ENCODE measurements at regions not wholly inside any gene's neighbourhood (a gene's known extent, or its start where the extent isn't known, plus 50 kb on each side); places are given as distances from the start of the nearest gene placed in this dataset.

GRCh38 chr3:72496051-72496670 lies 352.1 kb downstream of the SHQ1 start:
- in situ Hi-C loops (cut with MboI; ENCODE audit: low sequenced_read_pairs), result no loop called here

- in situ Hi-C loops (cut with MboI; ENCODE audit: low sequenced_read_pairs), result no loop called here
These were observed 353.6 kb downstream of the SHQ1 start for GRCh38 chr3:72494626-72495025.

DNA sequence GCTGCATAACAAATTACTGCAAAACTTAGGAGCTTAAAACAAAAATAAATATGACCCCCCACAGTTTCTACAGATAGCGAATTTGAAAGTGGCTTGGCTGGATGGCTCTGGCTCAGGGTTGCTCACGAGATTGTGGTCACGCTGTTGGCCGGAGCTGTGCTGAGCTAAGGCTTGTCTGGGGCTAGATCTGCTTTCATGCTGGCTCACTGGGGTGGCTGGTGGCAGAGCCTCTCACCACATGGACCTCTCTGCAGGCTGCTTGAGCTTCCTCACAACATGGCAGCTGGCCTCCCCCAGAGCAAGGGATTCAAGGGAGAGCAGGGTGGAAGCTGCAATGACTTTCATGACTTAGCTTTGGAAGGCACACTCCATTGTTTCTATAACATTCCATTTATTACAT lies 354.1 kb downstream of the SHQ1 start:
- in situ Hi-C loops (cut with MboI; ENCODE audit: low sequenced_read_pairs), result no loop called here

- in situ Hi-C loops (cut with MboI; ENCODE audit: low sequenced_read_pairs), result no loop called here
These were observed 356.0 kb downstream of the SHQ1 start for GRCh38 chr3:72492240-72492639.

DNA sequence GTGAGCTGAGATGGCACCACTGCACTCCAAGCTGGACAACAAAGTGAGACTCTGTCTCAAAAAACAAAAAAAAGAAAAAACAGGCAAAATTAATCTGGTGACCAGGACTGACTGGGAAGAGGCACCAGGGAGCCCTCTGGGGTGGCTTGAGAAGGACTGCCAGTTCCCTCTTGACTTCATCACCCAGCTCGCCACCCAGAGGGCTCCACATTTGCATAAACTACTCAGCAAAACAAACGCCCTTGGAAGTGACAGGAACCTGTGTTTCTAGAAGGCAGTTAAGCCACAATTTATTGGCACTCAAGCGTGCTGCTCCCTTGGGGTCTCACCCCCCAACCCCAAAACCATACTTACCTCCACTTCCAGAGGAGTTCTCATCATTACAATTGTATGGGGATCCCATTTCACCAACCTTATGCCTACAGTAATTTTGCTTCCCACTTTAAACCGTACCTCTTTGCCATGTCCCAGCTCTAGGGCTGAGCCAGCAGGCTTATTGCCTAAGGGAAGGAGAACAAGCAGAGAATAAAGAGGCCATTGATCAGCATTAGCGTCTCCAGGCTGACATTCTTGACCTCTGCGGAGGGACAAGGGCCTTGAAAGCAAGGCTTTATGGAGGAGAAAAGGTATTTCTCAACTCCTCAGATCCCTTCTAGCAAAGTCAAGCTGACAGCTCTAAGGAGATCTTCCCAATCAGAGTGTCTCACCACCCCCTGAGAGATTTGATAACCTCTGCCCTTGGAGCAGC lies 357.4 kb downstream of the SHQ1 start:
- in situ Hi-C loops (cut with MboI; ENCODE audit: low sequenced_read_pairs), result no loop called here

DNA sequence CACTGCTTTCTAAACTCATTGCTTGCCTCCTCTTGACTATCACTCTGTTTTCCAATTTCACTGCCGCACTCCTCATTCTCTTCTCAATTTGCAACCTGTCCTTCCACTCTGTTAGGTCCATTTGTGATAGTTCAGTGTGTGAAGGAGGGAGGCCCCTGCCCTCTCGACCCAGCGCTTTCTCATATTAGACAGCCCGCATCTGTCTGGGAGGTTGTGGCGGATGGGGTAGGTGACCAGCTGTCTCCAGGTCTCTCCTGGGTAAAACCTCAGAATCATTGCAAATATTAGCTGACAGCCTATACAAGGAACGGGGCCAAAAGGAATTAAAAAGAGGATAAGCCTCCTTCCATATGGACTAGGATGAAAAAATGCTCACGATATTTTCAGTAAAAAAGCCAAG lies 358.3 kb downstream of the SHQ1 start:
- in situ Hi-C loops (cut with MboI; ENCODE audit: low sequenced_read_pairs), result no loop called here

DNA sequence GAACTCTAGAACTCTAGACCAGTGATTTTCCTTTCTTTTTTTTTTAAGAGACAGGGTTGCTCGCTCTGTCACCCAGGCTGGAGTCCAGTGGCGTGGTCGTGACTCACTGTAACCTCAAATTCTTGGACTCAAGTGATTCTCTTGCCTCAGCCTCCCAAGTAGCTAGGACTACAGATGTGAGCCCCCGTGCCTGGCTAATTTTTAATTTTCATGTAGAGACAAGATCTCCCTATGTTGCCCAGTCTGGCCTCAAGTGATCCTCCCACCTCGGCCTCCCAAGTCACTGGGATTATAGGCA lies 359.6 kb downstream of the SHQ1 start:
- in situ Hi-C loops (cut with MboI; ENCODE audit: low sequenced_read_pairs), result no loop called here

DNA sequence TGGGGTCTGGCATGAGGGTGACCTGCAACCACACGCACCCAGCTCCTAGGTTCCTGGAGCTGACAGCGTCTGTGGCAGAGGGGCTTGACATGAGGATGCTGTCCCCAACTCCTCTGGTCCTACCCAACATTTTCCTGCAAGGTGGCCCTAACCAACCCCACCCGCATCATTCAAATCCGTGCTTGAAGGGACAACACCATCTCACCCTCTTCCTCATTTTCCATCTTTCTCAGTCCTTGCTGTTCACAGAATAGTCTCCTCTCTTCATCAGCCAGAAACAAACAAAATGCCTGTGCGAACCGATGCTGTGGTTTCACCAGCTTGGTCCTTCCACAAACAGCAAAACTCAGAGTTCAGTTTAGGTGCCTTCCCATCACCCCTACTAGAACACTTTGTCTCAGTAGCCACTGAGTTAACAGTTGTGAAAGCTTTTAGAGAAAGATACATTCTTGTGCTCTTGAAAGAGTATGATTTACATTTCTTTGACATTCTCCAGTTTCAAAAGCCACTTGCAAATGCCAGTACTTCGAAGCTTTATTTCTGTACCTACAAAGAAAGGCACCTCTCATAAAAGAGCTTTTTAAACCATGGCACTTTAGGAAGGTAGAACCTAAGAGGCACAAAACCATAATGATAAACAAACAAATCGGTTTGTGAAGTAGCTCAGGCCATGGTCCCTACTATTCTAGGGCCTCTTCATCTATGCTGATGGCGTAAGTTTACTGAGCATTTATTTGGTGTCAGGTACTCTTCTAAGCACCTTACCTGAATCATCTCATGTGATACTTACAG lies 360.1 kb downstream of the SHQ1 start:
- in situ Hi-C loops (cut with MboI; ENCODE audit: low sequenced_read_pairs), result no loop called here

DNA sequence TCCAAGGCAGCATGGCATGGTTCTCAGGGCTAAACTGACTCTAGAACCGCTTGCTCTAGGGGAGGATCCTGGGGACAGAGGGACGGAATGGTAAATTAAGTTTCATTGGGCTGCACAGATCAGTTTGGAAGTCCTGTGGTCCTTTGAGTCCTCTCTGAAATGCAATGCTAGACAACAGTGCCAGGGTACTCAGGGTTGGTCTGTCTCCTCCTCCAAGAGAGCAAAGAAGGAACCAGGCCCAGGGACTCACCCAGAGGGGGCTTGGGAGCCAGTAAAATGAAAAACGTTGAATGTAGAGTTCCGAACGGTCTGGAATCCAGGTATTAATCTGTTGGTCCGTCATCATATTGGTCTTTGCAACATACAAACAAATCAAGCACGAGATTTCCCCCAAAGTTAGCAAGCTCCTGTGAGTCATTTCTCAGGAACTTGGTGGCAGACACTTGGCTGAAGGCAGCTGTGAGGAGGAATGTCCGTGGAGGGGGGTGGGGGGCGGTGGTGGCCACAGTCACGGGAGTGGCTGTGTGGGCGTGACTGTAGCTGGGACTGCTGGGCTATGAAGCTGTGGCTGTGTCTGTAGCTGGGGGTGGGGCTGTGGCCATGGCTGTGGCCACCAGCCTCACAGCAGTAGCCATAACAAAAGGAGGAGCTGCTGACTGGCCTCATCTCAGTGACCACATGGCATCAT lies 361.0 kb downstream of the SHQ1 start:
- in situ Hi-C loops (cut with MboI; ENCODE audit: low sequenced_read_pairs), result no loop called here

DNA sequence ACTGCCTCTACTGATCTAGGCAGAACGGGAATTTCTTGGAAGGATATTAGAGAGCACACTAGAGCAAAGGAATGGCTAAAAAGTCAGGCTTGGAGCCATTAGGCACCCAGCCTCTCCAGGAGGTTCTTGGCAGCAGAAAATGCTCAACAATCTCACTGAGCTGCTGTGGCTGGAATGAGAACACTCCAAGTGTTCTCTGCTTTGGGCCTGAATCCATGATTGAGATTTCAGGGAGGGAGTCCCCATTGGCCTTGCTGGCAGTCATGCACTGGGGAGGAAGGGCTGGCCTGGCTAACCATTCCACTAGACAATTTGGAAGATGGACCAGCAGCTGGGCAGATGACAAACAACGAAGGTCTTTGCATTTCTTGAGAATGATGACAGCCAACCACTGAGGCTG lies 362.6 kb downstream of the SHQ1 start:
- in situ Hi-C loops (cut with MboI; ENCODE audit: low sequenced_read_pairs), result no loop called here

- in situ Hi-C loops (cut with MboI; ENCODE audit: low sequenced_read_pairs), result no loop called here
These were observed 364.6 kb downstream of the SHQ1 start for GRCh38 chr3:72483554-72484104.

DNA sequence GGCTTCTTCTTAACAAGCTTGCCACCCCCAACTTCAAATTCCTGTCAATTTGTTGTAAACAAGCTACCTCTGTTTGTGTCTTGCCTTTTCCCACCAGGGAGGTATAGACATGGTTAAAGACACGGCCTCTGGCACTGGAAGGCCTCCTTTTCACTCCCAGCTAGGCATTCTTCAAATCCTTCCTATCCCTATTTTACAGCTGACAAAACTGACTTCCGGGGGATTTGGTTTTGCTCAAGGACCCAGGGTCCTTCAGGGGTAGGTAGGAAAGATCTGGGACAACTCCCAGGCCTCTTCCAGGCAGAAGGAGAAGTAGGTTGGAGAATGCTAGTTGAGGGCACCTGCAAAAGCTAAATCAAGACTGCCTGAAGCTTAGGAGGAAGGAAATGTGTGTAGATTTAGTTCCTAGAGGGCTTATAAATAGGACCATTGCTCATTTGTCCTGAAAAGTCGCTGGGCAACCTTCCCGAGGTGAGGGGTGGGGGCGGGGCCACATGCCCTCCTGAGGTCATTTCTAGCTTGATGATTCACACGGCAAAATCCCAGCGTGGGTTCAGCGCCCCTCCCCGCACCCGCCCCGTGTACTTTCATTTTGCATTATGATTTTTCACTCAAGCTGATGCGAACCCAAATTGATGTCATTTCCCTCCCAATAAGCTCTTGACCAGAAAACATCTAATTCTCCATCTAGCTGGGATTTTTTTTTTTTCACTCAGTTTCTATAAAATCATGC lies 365.5 kb downstream of the SHQ1 start:
- in situ Hi-C loops (cut with MboI; ENCODE audit: low sequenced_read_pairs), result no loop called here

GRCh38 chr3:72481542-72481941 lies 366.7 kb downstream of the SHQ1 start:
- in situ Hi-C loops (cut with MboI; ENCODE audit: low sequenced_read_pairs), result no loop called here

DNA sequence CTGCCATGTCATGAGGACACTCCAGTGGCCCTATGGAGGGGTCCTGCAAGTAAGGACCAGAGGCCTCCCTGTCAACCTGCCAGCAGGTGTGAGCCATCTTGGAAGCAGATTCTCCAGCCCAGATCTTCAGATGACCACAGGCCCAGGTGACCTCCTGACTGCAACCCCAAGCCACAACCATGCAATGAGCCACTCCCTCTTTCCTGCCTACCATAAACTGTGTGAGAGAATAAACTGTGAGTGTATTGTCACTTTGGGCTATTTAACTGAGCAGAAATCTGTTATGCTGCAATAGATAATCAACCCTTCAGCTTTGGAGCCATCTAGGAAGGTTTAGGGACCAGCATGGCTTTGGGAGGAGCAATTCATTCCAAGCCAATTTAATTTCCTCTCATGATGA lies 367.9 kb downstream of the SHQ1 start:
- in situ Hi-C loops (cut with MboI; ENCODE audit: low sequenced_read_pairs), result no loop called here

- in situ Hi-C loops (cut with MboI; ENCODE audit: low sequenced_read_pairs), result no loop called here
These were observed 368.5 kb downstream of the SHQ1 start for GRCh38 chr3:72479651-72480215.

GRCh38 chr3:72476139-72476483 lies 372.1 kb downstream of the SHQ1 start:
- in situ Hi-C loops (cut with MboI; ENCODE audit: low sequenced_read_pairs), result no loop called here

DNA sequence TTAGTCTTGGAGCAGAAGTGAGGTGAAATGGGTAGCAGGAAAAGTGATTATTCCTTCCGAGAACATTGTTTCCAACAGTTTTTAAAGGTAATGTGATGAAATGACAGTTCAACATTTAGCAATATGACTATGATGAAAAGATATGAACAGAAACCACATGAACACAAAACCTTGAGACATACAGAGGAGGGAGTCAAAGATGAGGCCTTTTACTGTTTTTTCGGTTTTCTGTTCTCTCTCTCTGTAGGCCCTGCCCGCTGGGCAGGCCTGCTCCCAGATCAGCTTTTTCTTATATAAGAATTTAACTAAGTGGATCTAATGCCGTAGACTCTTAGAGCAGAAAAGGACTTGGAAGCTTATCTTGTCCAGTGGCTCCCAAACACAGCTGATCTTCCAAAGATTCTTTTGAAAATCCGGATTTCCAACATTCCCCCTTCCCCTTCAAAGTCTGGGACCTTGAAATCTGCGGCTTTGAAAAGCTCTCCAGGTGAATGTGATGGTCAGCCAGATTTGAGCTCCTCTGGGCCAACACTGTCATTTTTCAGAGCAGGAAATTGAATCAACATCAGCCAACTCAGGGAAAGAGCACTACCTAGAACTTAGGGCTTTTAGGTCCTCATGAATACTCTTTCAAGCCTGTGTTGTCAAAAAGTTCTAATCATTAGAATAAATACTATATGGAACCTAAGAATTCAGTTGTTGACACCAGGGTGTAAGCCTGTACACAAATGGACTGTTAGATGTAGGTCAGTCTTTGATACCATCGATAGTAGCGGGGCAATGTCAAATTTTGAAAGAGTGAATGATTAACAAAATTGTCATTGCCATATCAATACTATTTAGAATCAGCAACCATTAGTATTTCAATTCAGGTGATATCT lies 372.7 kb downstream of the SHQ1 start:
- in situ Hi-C loops (cut with MboI; ENCODE audit: low sequenced_read_pairs), result no loop called here

DNA sequence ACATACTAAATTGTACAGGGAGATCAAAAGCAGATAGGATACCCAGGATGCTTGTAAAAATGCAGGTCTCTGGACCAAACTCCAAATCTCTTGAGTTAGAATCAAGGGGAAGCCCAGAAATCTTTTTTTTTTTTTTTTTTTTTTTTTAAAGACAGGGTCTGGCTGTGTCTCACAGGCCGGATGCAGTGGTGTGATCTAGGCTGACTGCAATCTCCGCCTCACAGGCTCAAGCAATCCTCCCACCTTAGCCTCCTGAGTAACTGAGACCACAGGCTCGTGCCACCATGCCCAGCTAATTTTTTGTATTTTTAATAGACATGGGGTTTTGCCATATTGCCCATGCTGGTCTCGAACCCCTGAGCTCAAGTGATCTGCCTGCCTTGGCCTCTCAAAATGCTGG lies 373.5 kb downstream of the SHQ1 start:
- in situ Hi-C loops (cut with MboI; ENCODE audit: low sequenced_read_pairs), result no loop called here

- in situ Hi-C loops (cut with MboI; ENCODE audit: low sequenced_read_pairs), result no loop called here
These were observed 375.1 kb downstream of the SHQ1 start for GRCh38 chr3:72473156-72473555.

All from HL-60/S4 treated with retinoic acid at 250 ng/mL for 4 days and 3 days (cell line).